ENCODE measurements at regions not wholly inside any gene's neighbourhood (a gene's known extent, or its start where the extent isn't known, plus 50 kb on each side); places are given as distances from the start of the nearest gene placed in this dataset.
"Not testable (repeated sequence)": the region's sequence is repeated elsewhere in the genome, so short reads cannot be mapped to it uniquely, and the experiment has no call there.

GRCh38 chr4:188707036-188707435, 567.8 kb downstream of the TRIML1 start:
- ChIA-PET POLR2A (no interaction called here), CTCF (no interaction called here)
- H3K4me3 Mint-ChIP-seq, result no peak overlapping the region
- no peaks in the 10 kb centered on the region for H3K4me1 Mint-ChIP-seq
- H3K36me3 Mint-ChIP-seq (ENCODE audit: low read depth), result no peaks in the 10 kb centered on the region
- DNase-seq, result no peak
- no peak overlapping the region for H3K27ac Mint-ChIP-seq
- no peaks in the 10 kb centered on the region for H3K27me3 Mint-ChIP-seq
- peaks cover 17% of the 10 kb centered on the region for H3K9me3 Mint-ChIP-seq

DNA sequence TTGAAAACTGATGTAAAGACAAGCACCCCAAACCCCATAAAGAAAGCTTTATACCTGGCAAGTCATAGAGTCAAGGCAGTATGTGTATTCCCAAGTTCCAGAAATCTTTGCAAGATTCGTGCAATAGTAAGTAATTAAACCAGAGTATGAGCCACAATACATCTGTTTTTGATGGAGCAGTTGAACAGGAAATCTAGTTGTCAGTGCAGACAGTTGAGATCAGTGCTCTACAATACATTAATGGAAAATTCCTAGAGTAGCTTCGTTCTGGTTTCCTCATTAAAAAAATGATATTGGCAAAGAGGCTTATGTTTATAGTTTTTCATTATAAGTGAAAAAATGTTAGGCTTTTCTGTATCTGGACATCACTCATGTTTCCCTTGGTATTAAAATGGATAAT, 575.3 kb downstream of the TRIML1 start:
- no peak overlapping the region for H3K4me3 Mint-ChIP-seq
- H3K27ac Mint-ChIP-seq, result no peak overlapping the region
- no peaks in the 10 kb centered on the region for H3K4me1 Mint-ChIP-seq
- peaks cover 16% of the 10 kb centered on the region for H3K9me3 Mint-ChIP-seq
- ChIA-PET POLR2A (no interaction called here), CTCF (no interaction called here)
- H3K27me3 Mint-ChIP-seq, result no peaks in the 10 kb centered on the region
- H3K36me3 Mint-ChIP-seq (ENCODE audit: low read depth), result no peaks in the 10 kb centered on the region
- no peak for DNase-seq

- no peak overlapping the region for H3K4me3 Mint-ChIP-seq
- no peak for DNase-seq
- POLR2A ChIA-PET, result no interaction called here
- H3K27me3 Mint-ChIP-seq, result no peaks in the 10 kb centered on the region
- no peaks in the 10 kb centered on the region for H3K36me3 Mint-ChIP-seq (ENCODE audit: low read depth)
- no peaks in the 10 kb centered on the region for H3K4me1 Mint-ChIP-seq
- peaks cover 13% of the 10 kb centered on the region for H3K9me3 Mint-ChIP-seq
- no peak overlapping the region for H3K27ac Mint-ChIP-seq
- CTCF ChIA-PET, result no interaction called here
Measured at GRCh38 chr4:188714907-188715306, 575.7 kb downstream of the TRIML1 start.

- ChIA-PET POLR2A (no interaction called here), CTCF (no interaction called here)
- H3K36me3 Mint-ChIP-seq (ENCODE audit: low read depth), result no peaks in the 10 kb centered on the region
- H3K9me3 Mint-ChIP-seq, result peaks cover 19% of the 10 kb centered on the region
- no peaks in the 10 kb centered on the region for H3K4me1 Mint-ChIP-seq
- no peaks in the 10 kb centered on the region for H3K27me3 Mint-ChIP-seq
- no peak for DNase-seq
- no peak overlapping the region for H3K4me3 Mint-ChIP-seq
- H3K27ac Mint-ChIP-seq, result no peak overlapping the region
Measured at GRCh38 chr4:188717661-188718060, 578.4 kb downstream of the TRIML1 start.

GRCh38 chr4:188719794-188720193, 580.6 kb downstream of the TRIML1 start:
- CTCF ChIA-PET, result no interaction called here
- no peak for DNase-seq
- no peaks in the 10 kb centered on the region for H3K36me3 Mint-ChIP-seq (ENCODE audit: low read depth)
- H3K27me3 Mint-ChIP-seq, result no peaks in the 10 kb centered on the region
- H3K27ac Mint-ChIP-seq, result no peak overlapping the region
- POLR2A ChIA-PET, result no interaction called here
- H3K4me3 Mint-ChIP-seq, result no peak overlapping the region
- H3K4me1 Mint-ChIP-seq, result no peaks in the 10 kb centered on the region
- peaks cover 11% of the 10 kb centered on the region for H3K9me3 Mint-ChIP-seq

GRCh38 chr4:188722911-188723310, 583.7 kb downstream of the TRIML1 start:
- H3K4me1 Mint-ChIP-seq, result no peaks in the 10 kb centered on the region

DNA sequence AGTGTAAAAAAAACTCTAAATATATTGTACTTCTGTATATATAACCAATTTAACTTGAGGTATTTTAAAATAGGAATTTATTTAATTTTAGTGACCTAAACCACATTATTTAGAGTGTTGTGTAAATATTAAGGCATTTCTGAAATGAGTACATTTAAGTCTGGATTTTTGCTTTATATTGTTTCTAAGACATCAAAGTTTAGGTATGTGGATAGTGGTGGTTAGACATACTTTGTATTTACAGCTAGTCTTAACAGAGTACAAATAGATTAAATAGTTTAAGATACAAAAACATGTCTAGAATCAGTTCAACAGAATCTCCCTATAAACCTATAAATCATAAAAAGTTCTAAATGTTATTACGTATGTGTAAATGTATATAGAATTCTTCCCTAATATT, 588.5 kb downstream of the TRIML1 start:
- H3K36me3 Mint-ChIP-seq (ENCODE audit: low read depth), result no peaks in the 10 kb centered on the region
- DNase-seq, result no peak
- H3K27me3 Mint-ChIP-seq, result no peaks in the 10 kb centered on the region
- peaks cover 14% of the 10 kb centered on the region for H3K9me3 Mint-ChIP-seq
- H3K4me1 Mint-ChIP-seq, result no peaks in the 10 kb centered on the region
- CTCF ChIA-PET, result no interaction called here
- no peak overlapping the region for H3K4me3 Mint-ChIP-seq
- POLR2A ChIA-PET, result no interaction called here
- no peak overlapping the region for H3K27ac Mint-ChIP-seq

More at GRCh38 chr4:188722911-188723310, 583.7 kb downstream of the TRIML1 start:
- no peak for DNase-seq
- POLR2A ChIA-PET, result no interaction called here
- Mint-ChIP-seq H3K4me3 (no peak overlapping the region), H3K27ac (no peak overlapping the region), H3K27me3 (no peaks in the 10 kb centered on the region), H3K9me3 (peaks cover 6% of the 10 kb centered on the region), H3K36me3 (ENCODE audit: low read depth) (no peaks in the 10 kb centered on the region)
- CTCF ChIA-PET, result no interaction called here

DNA sequence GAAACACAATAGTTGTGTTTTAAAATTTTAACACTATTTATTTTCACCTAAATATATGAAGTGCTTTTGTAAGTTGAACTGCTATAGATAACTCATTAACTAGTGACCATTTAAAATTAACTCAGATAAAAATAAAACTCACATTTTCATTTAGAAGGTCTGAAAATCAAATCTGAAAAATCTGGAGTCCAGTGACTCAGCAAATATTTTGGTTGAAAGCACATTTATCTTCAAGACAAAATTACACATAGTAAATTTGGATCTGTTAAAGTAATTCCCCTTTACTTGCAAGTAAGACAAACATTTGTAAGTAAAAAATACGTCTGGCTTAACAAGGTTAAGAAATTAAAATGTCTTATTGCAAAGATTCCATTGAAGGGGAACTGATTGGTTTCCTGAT, 589.1 kb downstream of the TRIML1 start:
- no peak for DNase-seq
- Mint-ChIP-seq H3K4me3 (no peak overlapping the region), H3K27me3 (no peaks in the 10 kb centered on the region), H3K27ac (no peak overlapping the region), H3K4me1 (no peaks in the 10 kb centered on the region), H3K36me3 (ENCODE audit: low read depth) (no peaks in the 10 kb centered on the region), H3K9me3 (peaks cover 18% of the 10 kb centered on the region)
- POLR2A ChIA-PET, result no interaction called here
- CTCF ChIA-PET, result no interaction called here

DNA sequence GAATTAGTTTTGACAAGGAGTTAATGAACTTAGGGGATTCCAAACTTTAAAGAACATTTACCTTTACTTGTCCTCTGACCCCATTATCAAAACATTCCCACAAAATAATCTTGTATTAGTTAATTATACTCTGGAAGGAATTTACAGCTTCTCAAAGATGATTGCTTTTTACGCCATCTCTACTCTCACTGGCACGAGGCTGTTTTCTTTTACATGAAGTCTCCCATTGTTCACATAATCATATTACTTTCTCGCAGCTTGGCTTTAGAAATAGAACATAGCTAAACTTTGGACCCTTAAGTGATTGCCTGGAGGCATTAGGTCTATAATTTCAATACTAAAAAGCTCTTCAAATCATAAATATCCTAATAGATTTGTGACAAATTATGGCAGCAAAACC, 592.9 kb downstream of the TRIML1 start:
- H3K4me3 Mint-ChIP-seq, result no peak overlapping the region
- H3K9me3 Mint-ChIP-seq, result peaks cover 27% of the 10 kb centered on the region
- no peaks in the 10 kb centered on the region for H3K36me3 Mint-ChIP-seq (ENCODE audit: low read depth)
- DNase-seq, result no peak
- ChIA-PET POLR2A (no interaction called here), CTCF (no interaction called here)
- no peak overlapping the region for H3K27ac Mint-ChIP-seq
- no peaks in the 10 kb centered on the region for H3K4me1 Mint-ChIP-seq
- no peaks in the 10 kb centered on the region for H3K27me3 Mint-ChIP-seq

GRCh38 chr4:188735082-188735481, 595.8 kb downstream of the TRIML1 start:
- H3K4me1 Mint-ChIP-seq, result no peaks in the 10 kb centered on the region
- peaks cover 25% of the 10 kb centered on the region for H3K9me3 Mint-ChIP-seq
- CTCF ChIA-PET, result no interaction called here
- no peak overlapping the region for H3K4me3 Mint-ChIP-seq
- H3K36me3 Mint-ChIP-seq (ENCODE audit: low read depth), result no peaks in the 10 kb centered on the region
- no peaks in the 10 kb centered on the region for H3K27me3 Mint-ChIP-seq
- H3K27ac Mint-ChIP-seq, result no peak overlapping the region
- DNase-seq, result no peak
- POLR2A ChIA-PET, result no interaction called here

GRCh38 chr4:188737251-188738002, 598.2 kb downstream of the TRIML1 start:
- Mint-ChIP-seq H3K4me3 (no peak overlapping the region), H3K27me3 (no peaks in the 10 kb centered on the region), H3K9me3 (peaks cover 16% of the 10 kb centered on the region), H3K4me1 (no peaks in the 10 kb centered on the region), H3K27ac (no peak overlapping the region), H3K36me3 (ENCODE audit: low read depth) (no peaks in the 10 kb centered on the region)
- no peak for DNase-seq
- ChIA-PET CTCF (no interaction called here), POLR2A (no interaction called here)

DNA sequence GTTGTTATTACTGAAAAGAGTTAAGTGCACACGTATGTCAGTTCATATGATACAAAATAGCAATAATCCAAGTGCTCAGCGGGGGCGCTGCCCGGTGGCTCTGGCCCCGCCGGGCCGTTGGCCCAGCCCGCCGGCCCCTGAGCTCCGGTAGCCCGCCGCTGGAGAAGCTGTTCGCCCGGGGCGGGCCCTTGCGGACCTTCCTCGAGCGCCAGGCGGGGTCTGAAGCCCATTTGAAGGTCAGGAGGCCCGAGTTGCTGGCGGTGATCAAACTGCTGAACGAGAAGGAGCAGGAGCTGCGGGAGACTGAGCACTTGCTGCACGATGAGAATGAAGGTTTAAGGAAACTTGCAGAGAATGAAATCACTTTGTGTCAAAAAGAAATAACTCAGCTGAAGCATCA, 599.0 kb downstream of the TRIML1 start:
- H3K4me1 Mint-ChIP-seq; H3K27me3 Mint-ChIP-seq; DNase-seq; POLR2A ChIA-PET; H3K36me3 Mint-ChIP-seq (ENCODE audit: low read depth); H3K27ac Mint-ChIP-seq; H3K4me3 Mint-ChIP-seq; CTCF ChIA-PET: not testable (repeated sequence)
- H3K9me3 Mint-ChIP-seq, result peaks cover 13% of the 10 kb centered on the region

GRCh38 chr4:188740172-188740571, 600.9 kb downstream of the TRIML1 start:
- H3K4me3 Mint-ChIP-seq; H3K36me3 Mint-ChIP-seq (ENCODE audit: low read depth); POLR2A ChIA-PET: not testable (repeated sequence)

DNA sequence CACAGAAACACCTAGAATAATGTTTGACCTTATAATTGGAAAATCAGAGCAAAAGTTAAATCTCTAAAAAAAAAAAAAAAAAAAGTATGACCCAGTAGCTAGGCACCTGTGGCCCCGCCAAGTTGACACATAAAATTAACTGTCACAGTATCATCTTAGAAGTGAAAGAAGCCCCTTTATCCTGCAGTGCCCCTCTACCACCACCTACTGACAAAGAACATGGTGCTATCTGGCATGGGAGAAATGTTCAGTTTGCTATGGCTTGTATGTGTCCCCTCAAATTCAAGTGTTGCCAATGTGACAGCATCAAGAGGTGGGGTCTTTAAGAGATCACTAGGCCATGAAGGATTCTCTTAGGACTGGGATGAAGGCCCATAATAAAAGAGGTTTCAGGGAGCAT, 601.5 kb downstream of the TRIML1 start:
- CTCF ChIA-PET; H3K4me1 Mint-ChIP-seq; H3K36me3 Mint-ChIP-seq (ENCODE audit: low read depth); H3K27me3 Mint-ChIP-seq; H3K4me3 Mint-ChIP-seq; POLR2A ChIA-PET; H3K9me3 Mint-ChIP-seq; DNase-seq; H3K27ac Mint-ChIP-seq: not testable (repeated sequence)

More at GRCh38 chr4:188740172-188740571, 600.9 kb downstream of the TRIML1 start:
- H3K4me1 Mint-ChIP-seq, H3K27me3 Mint-ChIP-seq, H3K9me3 Mint-ChIP-seq, CTCF ChIA-PET, H3K27ac Mint-ChIP-seq, DNase-seq: not testable (repeated sequence)

Data from activated CD4-positive, alpha-beta memory T cell treated with anti-CD3 and anti-CD28 coated beads, Interleukin-2, amount 10 ng/mL, durations not matched to agents 7 days and 5 days (primary cell).